GM23338 (cell line): ENCODE measurements at regions not wholly inside any gene's neighbourhood (a gene's known extent, or its start where the extent isn't known, plus 50 kb on each side); places are given as distances from the start of the nearest gene placed in this dataset.

Source experiments
- ATAC-seq: fragments of 200-7000 bp; cut with Tn5 transposase; 3 replicates; pipeline ENCODE4 v1.9.1; 2020
- DNase-seq: peaks from one replicate; pipeline ENCODE4 v3.0.0-alpha.2; 2015; ENCODE audit warnings: low spot score
- H2AFZ ChIP-seq: fragments of 200-600 bp; sonication (generic); 2 replicates; pipeline ENCODE4 v1.8.0; 2016; ENCODE audit warnings: antibody characterized with exemption, mild to moderate bottlenecking, moderate library complexity
- H3F3A ChIP-seq: fragments of 200-600 bp; sonication (generic); replicated peaks from 2 replicates; pipeline ENCODE4 v1.8.0; 2017; ENCODE audit warnings: antibody characterized with exemption, mixed run types, low read depth
- H3K27ac ChIP-seq: fragments of 200-600 bp; sonication (generic); 2 replicates; pipeline ENCODE4 v1.6.1; 2016; ENCODE audit warnings: low read depth
- H3K27me3 ChIP-seq: fragments of 200-600 bp; sonication (generic); 2 replicates; pipeline ENCODE4 v1.8.0; 2016; ENCODE audit warnings: mild to moderate bottlenecking, mixed run types, moderate library complexity; ENCODE audit not compliant: insufficient read depth
- H3K36me3 ChIP-seq: fragments of 200-600 bp; sonication (generic); 2 replicates; pipeline ENCODE4 v1.8.0; 2016; ENCODE audit warnings: mild to moderate bottlenecking; ENCODE audit not compliant: insufficient read depth
- H3K4me1 ChIP-seq: fragments of 200-600 bp; sonication (generic); 2 replicates; pipeline ENCODE4 v1.8.0; 2016; ENCODE audit warnings: mild to moderate bottlenecking, moderate library complexity; ENCODE audit not compliant: insufficient read depth
- H3K4me2 ChIP-seq: fragments of 200-600 bp; sonication (generic); 2 replicates; pipeline ENCODE4 v1.7.1; 2017; ENCODE audit warnings: mixed run types
- H3K4me3 ChIP-seq: fragments of 200-600 bp; sonication (generic); 2 replicates; pipeline ENCODE4 v1.6.1; 2016; ENCODE audit warnings: mixed run types
- H3K79me2 ChIP-seq: fragments of 200-600 bp; sonication (generic); replicated peaks from 2 replicates; pipeline ENCODE4 v1.8.0; 2017; ENCODE audit warnings: mild to moderate bottlenecking; ENCODE audit not compliant: insufficient read depth
- H3K9me2 ChIP-seq: fragments of 200-600 bp; sonication (generic); 2 replicates; pipeline ENCODE4 v1.8.0; 2017; ENCODE audit not compliant: insufficient read depth
- H4K20me1 ChIP-seq: fragments of 200-600 bp; sonication (generic); replicated peaks from 2 replicates; pipeline ENCODE4 v1.8.0; 2017; ENCODE audit warnings: mild to moderate bottlenecking; ENCODE audit not compliant: insufficient read depth
- H3K27ac Mint-ChIP-seq: 2 replicates; pipeline ENCODE4 v1.8.0; 2020; ENCODE audit warnings: inconsistent platforms, mild to moderate bottlenecking, moderate library complexity, mixed read lengths
- H3K27me3 Mint-ChIP-seq: 3 replicates; pipeline ENCODE4 v1.8.0; 2022; ENCODE audit warnings: low read depth, mild to moderate bottlenecking, moderate library complexity, mixed read lengths, inconsistent platforms; ENCODE audit not compliant: insufficient read depth, poor library complexity
- H3K36me3 Mint-ChIP-seq: 3 replicates; pipeline ENCODE4 v1.8.0; 2021; ENCODE audit warnings: low read depth, mild to moderate bottlenecking, inconsistent platforms, moderate library complexity, mixed read lengths
- H3K4me1 Mint-ChIP-seq: 3 replicates; pipeline ENCODE4 v1.8.0; 2020; ENCODE audit warnings: mild to moderate bottlenecking, inconsistent platforms, mixed read lengths
- H3K4me3 Mint-ChIP-seq: 3 replicates; pipeline ENCODE4 v1.8.0; 2021; ENCODE audit warnings: moderate library complexity, mild to moderate bottlenecking, inconsistent platforms, mixed read lengths
- H3K9me3 Mint-ChIP-seq: 3 replicates; pipeline ENCODE4 v1.8.0; 2020; ENCODE audit warnings: moderate library complexity, mild to moderate bottlenecking, inconsistent platforms, mixed read lengths
- CREB1 ChIP-seq: fragments of 250-450 bp; sonication (Bioruptor Pico); IDR thresholded peaks from 2 replicates; pipeline ENCODE4 v1.5.0; 2020; ENCODE audit warnings: low read depth, mild to moderate bottlenecking, moderate library complexity
- EZH2 ChIP-seq: fragments of 200-600 bp; sonication (generic); IDR thresholded peaks from one replicate; pipeline ENCODE4 v1.8.0; 2017; ENCODE audit warnings: antibody characterized with exemption, mild to moderate bottlenecking, low read depth; ENCODE audit not compliant: unreplicated experiment
- EZH2phosphoT487 ChIP-seq: fragments of 200-600 bp; sonication (generic); IDR thresholded peaks from one replicate; pipeline ENCODE4 v1.8.1; 2018; ENCODE audit warnings: antibody characterized with exemption; ENCODE audit not compliant: unreplicated experiment
- NANOG ChIP-seq: IDR thresholded peaks from 2 replicates; pipeline ENCODE4 v1.6.1; 2016; ENCODE audit warnings: antibody characterized with exemption, borderline replicate concordance
- ZNF114 ChIP-seq: fragments of 250-450 bp; sonication (Bioruptor Pico); IDR thresholded peaks from 2 replicates; pipeline ENCODE4 v1.5.0; 2020; ENCODE audit warnings: mild to moderate bottlenecking, moderate library complexity
- ZNF331 ChIP-seq: fragments of 250-450 bp; sonication (Bioruptor Pico); IDR thresholded peaks from 2 replicates; pipeline ENCODE4 v1.5.0; 2020; ENCODE audit warnings: low read depth, mild to moderate bottlenecking, moderate library complexity
- TF ChIP-seq, protein P1 (sequence below): IDR thresholded peaks from 2 replicates; pipeline ENCODE4 v1.6.1; 2016; ENCODE audit warnings: antibody characterized with exemption
- TF ChIP-seq, protein P2 (sequence below): IDR thresholded peaks from one replicate; pipeline ENCODE4 v1.6.1; 2018; ENCODE audit warnings: antibody characterized with exemption; ENCODE audit not compliant: unreplicated experiment
- TF ChIP-seq, protein P3 (sequence below), 2 experiments: fragments of 200-600 bp in 1 of 2; sonication (generic) in 1 of 2; conservative IDR thresholded peaks; 2 replicates each; pipeline versions ENCODE4 v1.5.1 to v1.6.1; 2016 to 2017; ENCODE audit warnings: antibody characterized with exemption in 2 of 2, low read depth in 2 of 2, mild to moderate bottlenecking in 2 of 2, moderate library complexity in 1 of 2

DNA sequence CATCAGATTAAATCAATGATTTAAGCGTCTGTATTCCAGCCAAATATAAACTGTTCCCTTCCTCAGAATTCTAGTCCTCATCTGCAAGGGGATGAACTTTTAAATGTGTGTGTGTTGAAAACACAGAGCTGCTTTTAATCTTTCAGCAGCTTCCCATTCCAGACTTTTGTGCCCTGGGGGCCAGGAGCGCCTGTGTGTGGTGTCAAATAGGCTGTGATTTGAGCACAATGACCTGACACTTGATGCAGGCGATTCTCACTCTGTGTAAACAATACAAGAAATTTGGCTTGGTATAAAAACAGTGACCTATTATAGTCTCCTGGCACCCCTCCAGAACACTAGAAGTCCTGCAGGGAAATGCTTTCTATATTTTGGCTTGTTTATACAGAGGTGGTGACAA, 274.6 kb upstream of the ROPN1 start (continued):
- TF ChIP-seq CREB1 (CRISPR knock-in tag) (no peak), ZNF114 (CRISPR knock-in tag) (no peak), EZH2phosphoT487 (no peak)

DNA sequence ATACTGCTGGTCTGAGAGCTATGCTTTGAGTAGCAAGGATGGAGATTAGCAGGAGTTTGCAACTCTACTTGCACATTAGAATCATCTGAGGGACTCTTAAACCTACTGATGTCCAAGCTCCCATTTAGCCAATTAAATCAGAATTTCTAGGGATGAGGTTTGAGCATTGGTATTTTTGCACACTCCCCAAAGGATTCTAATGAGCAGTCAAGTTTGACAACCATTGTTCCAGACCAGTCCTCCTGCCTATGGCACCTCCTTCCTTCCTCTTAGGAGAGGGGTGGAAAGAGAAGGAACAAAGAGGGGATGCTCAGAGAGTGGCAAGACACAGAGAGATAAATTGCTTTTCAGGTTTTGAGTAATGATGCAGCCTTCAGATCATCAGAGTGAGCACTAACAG, 275.5 kb upstream of the ROPN1 start:
- H3K4me1 Mint-ChIP-seq: peaks cover 5% of the 10 kb centered on the region; the same call in 2 of the 3 replicates
- TF ChIP-seq ZNF114 (CRISPR knock-in tag) (no peak), NANOG (no peak), EZH2 (no peak), ZNF331 (no peak)
- TF ChIP-seq, protein P1, sequence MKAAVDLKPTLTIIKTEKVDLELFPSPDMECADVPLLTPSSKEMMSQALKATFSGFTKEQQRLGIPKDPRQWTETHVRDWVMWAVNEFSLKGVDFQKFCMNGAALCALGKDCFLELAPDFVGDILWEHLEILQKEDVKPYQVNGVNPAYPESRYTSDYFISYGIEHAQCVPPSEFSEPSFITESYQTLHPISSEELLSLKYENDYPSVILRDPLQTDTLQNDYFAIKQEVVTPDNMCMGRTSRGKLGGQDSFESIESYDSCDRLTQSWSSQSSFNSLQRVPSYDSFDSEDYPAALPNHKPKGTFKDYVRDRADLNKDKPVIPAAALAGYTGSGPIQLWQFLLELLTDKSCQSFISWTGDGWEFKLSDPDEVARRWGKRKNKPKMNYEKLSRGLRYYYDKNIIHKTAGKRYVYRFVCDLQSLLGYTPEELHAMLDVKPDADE: no peak
- TF ChIP-seq, protein P2, sequence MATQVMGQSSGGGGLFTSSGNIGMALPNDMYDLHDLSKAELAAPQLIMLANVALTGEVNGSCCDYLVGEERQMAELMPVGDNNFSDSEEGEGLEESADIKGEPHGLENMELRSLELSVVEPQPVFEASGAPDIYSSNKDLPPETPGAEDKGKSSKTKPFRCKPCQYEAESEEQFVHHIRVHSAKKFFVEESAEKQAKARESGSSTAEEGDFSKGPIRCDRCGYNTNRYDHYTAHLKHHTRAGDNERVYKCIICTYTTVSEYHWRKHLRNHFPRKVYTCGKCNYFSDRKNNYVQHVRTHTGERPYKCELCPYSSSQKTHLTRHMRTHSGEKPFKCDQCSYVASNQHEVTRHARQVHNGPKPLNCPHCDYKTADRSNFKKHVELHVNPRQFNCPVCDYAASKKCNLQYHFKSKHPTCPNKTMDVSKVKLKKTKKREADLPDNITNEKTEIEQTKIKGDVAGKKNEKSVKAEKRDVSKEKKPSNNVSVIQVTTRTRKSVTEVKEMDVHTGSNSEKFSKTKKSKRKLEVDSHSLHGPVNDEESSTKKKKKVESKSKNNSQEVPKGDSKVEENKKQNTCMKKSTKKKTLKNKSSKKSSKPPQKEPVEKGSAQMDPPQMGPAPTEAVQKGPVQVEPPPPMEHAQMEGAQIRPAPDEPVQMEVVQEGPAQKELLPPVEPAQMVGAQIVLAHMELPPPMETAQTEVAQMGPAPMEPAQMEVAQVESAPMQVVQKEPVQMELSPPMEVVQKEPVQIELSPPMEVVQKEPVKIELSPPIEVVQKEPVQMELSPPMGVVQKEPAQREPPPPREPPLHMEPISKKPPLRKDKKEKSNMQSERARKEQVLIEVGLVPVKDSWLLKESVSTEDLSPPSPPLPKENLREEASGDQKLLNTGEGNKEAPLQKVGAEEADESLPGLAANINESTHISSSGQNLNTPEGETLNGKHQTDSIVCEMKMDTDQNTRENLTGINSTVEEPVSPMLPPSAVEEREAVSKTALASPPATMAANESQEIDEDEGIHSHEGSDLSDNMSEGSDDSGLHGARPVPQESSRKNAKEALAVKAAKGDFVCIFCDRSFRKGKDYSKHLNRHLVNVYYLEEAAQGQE: no peak
- TF ChIP-seq, protein P3, sequence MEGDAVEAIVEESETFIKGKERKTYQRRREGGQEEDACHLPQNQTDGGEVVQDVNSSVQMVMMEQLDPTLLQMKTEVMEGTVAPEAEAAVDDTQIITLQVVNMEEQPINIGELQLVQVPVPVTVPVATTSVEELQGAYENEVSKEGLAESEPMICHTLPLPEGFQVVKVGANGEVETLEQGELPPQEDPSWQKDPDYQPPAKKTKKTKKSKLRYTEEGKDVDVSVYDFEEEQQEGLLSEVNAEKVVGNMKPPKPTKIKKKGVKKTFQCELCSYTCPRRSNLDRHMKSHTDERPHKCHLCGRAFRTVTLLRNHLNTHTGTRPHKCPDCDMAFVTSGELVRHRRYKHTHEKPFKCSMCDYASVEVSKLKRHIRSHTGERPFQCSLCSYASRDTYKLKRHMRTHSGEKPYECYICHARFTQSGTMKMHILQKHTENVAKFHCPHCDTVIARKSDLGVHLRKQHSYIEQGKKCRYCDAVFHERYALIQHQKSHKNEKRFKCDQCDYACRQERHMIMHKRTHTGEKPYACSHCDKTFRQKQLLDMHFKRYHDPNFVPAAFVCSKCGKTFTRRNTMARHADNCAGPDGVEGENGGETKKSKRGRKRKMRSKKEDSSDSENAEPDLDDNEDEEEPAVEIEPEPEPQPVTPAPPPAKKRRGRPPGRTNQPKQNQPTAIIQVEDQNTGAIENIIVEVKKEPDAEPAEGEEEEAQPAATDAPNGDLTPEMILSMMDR (conservative IDR thresholded peaks at IDR 0.05; ENCODE audit: low read depth in 2 of 2): no peak
- H3K27ac ChIP-seq: no peak overlapping the region

More for the DNA sequence above, 275.5 kb upstream of the ROPN1 start:
- H3K4me3 Mint-ChIP-seq: no peak overlapping the region
- Histone ChIP-seq H3K4me3 (no peak overlapping the region), H2AFZ (no peak overlapping the region), H3F3A (no peaks in the 10 kb centered on the region), H3K79me2 (no peaks in the 10 kb centered on the region), H3K9me2 (no peaks in the 10 kb centered on the region), H3K4me1 (no peaks in the 10 kb centered on the region), H4K20me1 (no peaks in the 10 kb centered on the region), H3K27me3 (no peaks in the 10 kb centered on the region), H3K36me3 (no peaks in the 10 kb centered on the region), H3K4me2 (no peak overlapping the region)
- no peak for ATAC-seq
- H3K27ac Mint-ChIP-seq: no peak overlapping the region
- DNase-seq: no peak
- H3K9me3 Mint-ChIP-seq: no peaks in the 10 kb centered on the region
- no peaks in the 10 kb centered on the region for H3K27me3 Mint-ChIP-seq
- no peaks in the 10 kb centered on the region for H3K36me3 Mint-ChIP-seq
